Kidney epithelial cell (primary cell): ENCODE measurements at regions not wholly inside any gene's neighbourhood (a gene's known extent, or its start where the extent isn't known, plus 50 kb on each side); places are given as distances from the start of the nearest gene placed in this dataset.

Experiments used
- DNase-seq: peaks from one replicate; pipeline ENCODE4 v3.0.0-alpha.2; 2010; ENCODE audit warnings: low read depth
- H3K27me3 ChIP-seq: 2 replicates; pipeline ENCODE4 v1.6.0; 2011; ENCODE audit warnings: low read length; ENCODE audit not compliant: control insufficient read depth, insufficient read depth
- H3K36me3 ChIP-seq: 2 replicates; pipeline ENCODE4 v1.5.1; 2011; ENCODE audit warnings: low read length; ENCODE audit not compliant: control insufficient read depth, insufficient read depth
- H3K4me3 ChIP-seq: 2 replicates; pipeline ENCODE4 v1.5.1; 2011; ENCODE audit warnings: low read depth, mild to moderate bottlenecking, control low read depth, low read length
- TF ChIP-seq, protein P1 (sequence below): IDR thresholded peaks from 2 replicates; pipeline ENCODE4 v1.5.1; 2011; ENCODE audit warnings: mild to moderate bottlenecking, moderate library complexity, low read length, control low read depth, inconsistent platforms; ENCODE audit not compliant: insufficient read depth, poor library complexity, severe bottlenecking

DNA sequence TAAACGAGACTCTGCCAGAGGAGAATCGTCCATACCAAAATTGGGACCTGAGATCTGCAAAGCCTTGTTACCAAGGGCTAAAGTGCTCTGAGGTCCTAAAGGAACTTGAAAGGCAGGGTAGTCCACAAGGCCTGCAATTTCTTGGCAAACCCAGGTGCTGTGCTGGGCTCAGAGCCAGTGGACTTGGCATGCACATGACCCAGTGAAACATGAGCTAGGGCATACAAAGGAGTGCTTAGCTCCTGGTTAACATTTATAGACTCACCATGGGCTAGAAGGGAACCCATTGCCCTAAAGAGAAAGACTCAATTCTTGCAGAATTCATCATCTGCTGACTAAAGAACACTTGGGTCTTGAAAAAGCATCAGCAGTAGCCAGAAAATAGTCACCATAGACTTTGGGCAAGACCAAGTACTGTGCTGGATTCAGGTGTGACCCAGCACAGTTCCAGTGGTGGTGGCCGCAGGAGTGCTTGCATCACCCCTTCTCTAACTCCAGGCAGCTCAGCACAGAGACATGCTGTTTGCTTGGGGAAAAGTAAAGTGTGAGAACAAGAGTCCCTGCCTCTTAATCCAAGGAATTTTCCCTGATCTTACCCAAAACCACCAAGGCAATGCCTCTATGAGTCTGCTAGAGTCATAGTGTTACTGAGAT, 1069.4 kb upstream of the ADGRL2 start:
- no peak overlapping the region for H3K4me3 ChIP-seq
- no peaks in the 10 kb centered on the region for H3K27me3 ChIP-seq
- no peak for DNase-seq
- TF ChIP-seq, protein P1, sequence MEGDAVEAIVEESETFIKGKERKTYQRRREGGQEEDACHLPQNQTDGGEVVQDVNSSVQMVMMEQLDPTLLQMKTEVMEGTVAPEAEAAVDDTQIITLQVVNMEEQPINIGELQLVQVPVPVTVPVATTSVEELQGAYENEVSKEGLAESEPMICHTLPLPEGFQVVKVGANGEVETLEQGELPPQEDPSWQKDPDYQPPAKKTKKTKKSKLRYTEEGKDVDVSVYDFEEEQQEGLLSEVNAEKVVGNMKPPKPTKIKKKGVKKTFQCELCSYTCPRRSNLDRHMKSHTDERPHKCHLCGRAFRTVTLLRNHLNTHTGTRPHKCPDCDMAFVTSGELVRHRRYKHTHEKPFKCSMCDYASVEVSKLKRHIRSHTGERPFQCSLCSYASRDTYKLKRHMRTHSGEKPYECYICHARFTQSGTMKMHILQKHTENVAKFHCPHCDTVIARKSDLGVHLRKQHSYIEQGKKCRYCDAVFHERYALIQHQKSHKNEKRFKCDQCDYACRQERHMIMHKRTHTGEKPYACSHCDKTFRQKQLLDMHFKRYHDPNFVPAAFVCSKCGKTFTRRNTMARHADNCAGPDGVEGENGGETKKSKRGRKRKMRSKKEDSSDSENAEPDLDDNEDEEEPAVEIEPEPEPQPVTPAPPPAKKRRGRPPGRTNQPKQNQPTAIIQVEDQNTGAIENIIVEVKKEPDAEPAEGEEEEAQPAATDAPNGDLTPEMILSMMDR, result no peak
- no peaks in the 10 kb centered on the region for H3K36me3 ChIP-seq

DNA sequence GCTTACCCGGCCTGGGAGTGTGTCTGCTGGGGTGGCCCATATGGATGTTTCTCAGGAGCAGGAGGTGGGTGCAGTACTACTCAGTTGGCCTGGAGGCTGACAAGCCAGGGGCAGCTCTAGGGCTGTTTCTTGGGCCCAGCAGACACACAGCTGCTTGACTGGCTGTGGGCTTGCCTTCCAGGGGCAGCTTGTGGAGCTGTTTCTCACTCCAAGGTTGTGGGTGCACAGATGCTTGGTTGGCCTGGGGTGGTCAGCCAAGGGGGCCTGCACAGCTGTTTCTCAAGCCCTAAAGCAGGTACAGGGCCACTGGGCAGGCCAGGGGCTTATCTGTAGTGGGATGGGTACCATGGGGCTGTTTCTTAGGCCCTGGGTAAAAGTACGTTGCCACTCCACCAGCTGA, 1078.1 kb upstream of the ADGRL2 start:
- H3K36me3 ChIP-seq, result no peaks in the 10 kb centered on the region
- DNase-seq, result no peak
- TF ChIP-seq, protein P1, result no peak
- no peaks in the 10 kb centered on the region for H3K27me3 ChIP-seq
- H3K4me3 ChIP-seq, result no peak overlapping the region

DNA sequence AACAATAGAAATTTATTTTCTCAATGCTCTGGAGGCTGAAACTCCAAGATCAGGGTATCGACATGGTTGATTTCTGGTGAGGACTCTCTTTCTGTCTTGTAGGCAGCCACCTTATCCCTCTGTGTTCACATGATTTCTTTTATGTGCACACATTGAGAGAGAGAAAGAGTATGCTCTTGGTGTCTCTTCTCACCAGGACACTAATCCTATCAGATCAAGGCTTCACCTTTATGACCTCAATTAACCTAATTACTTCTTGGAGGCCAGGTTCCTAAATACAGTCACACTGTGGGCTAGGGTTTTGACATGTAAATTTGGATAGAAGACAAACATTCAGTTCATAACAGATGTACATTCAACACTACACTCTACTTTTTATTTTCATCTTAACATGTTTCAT, 1094.2 kb upstream of the ADGRL2 start:
- Histone ChIP-seq H3K36me3 (no peaks in the 10 kb centered on the region), H3K27me3 (no peaks in the 10 kb centered on the region), H3K4me3 (no peak overlapping the region)
- DNase-seq, result no peak
- TF ChIP-seq, protein P1, result no peak

DNA sequence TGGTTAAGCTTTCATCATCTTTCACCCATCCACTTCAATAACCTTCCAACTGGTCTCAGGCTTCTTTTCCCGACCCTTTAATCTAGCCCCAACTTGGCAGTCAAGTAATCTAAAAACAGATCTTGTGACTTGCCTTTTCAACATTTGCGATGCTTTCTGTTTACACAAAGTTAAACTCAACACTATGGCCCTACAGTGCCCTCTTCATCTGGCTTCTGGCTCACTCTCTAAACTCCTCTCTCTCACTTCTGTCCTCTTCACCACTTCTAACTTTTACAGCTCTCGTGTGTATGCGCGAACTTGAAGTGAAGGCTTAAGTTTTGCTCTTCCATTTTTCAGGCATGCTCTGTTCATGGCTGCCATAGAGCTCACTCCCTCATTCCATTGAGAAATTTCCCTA, 1122.3 kb upstream of the ADGRL2 start:
- Histone ChIP-seq H3K36me3 (no peaks in the 10 kb centered on the region), H3K4me3 (no peak overlapping the region), H3K27me3 (no peaks in the 10 kb centered on the region)
- TF ChIP-seq, protein P1, result no peak
- DNase-seq, result no peak

DNA sequence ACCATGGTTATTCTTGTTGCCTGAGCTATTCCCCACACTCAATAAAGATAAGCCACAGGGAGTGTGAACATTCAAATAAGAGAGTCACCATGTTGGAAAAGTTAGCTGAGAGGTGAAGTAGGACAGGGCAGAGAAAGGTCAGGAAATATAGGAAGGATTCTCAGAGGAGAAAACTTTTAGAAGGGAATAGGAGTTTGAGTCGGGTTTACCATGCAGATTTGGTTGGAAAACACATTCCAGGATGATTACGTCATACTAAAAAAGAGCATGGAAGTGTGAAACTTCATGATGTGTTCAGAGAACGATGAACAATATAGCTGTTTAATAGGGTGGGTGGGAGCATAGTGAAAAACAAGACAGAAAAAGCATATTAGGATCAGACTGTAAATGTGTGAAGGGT, 1125.3 kb upstream of the ADGRL2 start:
- Histone ChIP-seq H3K27me3 (no peaks in the 10 kb centered on the region), H3K4me3 (no peak overlapping the region), H3K36me3 (no peaks in the 10 kb centered on the region)
- TF ChIP-seq, protein P1, result no peak
- DNase-seq, result no peak

DNA sequence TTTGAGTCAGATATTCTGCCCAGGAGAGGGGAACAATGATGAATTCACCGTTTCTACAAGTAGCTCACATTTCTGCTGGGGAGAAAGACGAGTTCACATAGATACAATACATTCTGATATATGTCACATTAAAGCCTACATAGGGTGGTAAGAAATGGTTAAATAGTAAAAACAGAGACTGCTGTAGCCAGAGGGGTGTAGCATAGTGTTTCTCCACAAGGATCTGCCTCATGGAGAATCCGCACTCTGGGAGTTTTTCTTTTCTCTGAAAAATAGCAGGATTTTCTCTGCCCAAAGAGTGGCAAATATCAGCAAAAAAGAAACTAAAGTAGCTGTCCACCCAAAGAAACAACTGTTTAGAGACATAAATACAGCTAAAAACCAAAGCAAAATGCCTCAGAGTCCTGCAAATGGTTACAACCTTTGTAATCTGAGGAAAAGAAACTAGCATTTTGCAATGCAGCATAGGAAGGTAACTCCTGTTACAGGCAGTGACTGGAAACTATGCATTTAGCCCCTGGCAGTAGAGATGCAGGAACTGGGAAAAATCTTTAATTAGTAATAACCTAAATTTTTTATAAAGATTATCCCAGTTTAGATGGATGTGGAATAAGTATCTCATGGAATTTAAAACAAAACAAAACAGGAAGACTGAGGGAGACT, 1126.7 kb upstream of the ADGRL2 start:
- TF ChIP-seq, protein P1, result no peak
- DNase-seq, result no peak

More for the DNA sequence above, 1126.7 kb upstream of the ADGRL2 start:
- Histone ChIP-seq H3K36me3 (no peaks in the 10 kb centered on the region), H3K27me3 (no peaks in the 10 kb centered on the region), H3K4me3 (no peak overlapping the region)
